GM12878 (cell line): ENCODE measurements at regions not wholly inside any gene's neighbourhood (a gene's known extent, or its start where the extent isn't known, plus 50 kb on each side); places are given as distances from the start of the nearest gene placed in this dataset.

Experiments used
- FOS ChIP-seq: IDR thresholded peaks from 3 replicates; pipeline ENCODE4 v1.6.1; 2011; ENCODE audit warnings: borderline replicate concordance; ENCODE audit not compliant: insufficient read length; ENCODE audit errors: extremely low read depth
- FOXM1 ChIP-seq: IDR thresholded peaks from 2 replicates; pipeline ENCODE4 v1.6.1; 2012; ENCODE audit warnings: low read depth, mild to moderate bottlenecking, inconsistent platforms, low read length, moderate library complexity
- MYC ChIP-seq: IDR thresholded peaks from 2 replicates; pipeline ENCODE4 v1.6.1; 2011; ENCODE audit warnings: mild to moderate bottlenecking, low read length, moderate library complexity, inconsistent platforms; ENCODE audit not compliant: insufficient read depth, insufficient replicate concordance, insufficient read length, severe bottlenecking
- NKRF ChIP-seq: fragments of 450-650 bp; conservative IDR thresholded peaks from 2 replicates; pipeline ENCODE4 v1.6.1; 2017; ENCODE audit warnings: mild to moderate bottlenecking, moderate library complexity
- REST ChIP-seq: IDR thresholded peaks from 2 replicates; pipeline ENCODE4 v1.6.1; 2012; ENCODE audit warnings: mild to moderate bottlenecking, low read depth, low read length
- TF ChIP-seq, protein P1 (sequence below): fragments of 450-650 bp; formaldehyde crosslinking; IDR thresholded peaks from 2 replicates; pipeline ENCODE4 v1.4.0; 2022; ENCODE audit warnings: mild to moderate bottlenecking, moderate library complexity
- TF ChIP-seq, protein P2 (sequence below): fragments of 450-650 bp; IDR thresholded peaks from 2 replicates; pipeline ENCODE4 v1.6.1; 2017; ENCODE audit warnings: mild to moderate bottlenecking
- TF ChIP-seq, protein P3 (sequence below), 3 experiments: IDR thresholded peaks in 2 of 3; conservative IDR thresholded peaks in 1 of 3; 2 replicates each; pipeline ENCODE4 v1.5.1; 2011; ENCODE audit warnings: low read depth in 3 of 3, low read length in 3 of 3, mild to moderate bottlenecking in 3 of 3, control low read depth in 2 of 3, moderate library complexity in 2 of 3, inconsistent platforms in 1 of 3, mixed read lengths in 1 of 3; ENCODE audit not compliant: control insufficient read depth in 2 of 3, insufficient read depth in 1 of 3; ENCODE audit errors: extremely low read depth in 1 of 3

GRCh38 chr12:131568336-131568735 lies 142.6 kb upstream of the SFSWAP start (continued):
- TF ChIP-seq, protein P1, sequence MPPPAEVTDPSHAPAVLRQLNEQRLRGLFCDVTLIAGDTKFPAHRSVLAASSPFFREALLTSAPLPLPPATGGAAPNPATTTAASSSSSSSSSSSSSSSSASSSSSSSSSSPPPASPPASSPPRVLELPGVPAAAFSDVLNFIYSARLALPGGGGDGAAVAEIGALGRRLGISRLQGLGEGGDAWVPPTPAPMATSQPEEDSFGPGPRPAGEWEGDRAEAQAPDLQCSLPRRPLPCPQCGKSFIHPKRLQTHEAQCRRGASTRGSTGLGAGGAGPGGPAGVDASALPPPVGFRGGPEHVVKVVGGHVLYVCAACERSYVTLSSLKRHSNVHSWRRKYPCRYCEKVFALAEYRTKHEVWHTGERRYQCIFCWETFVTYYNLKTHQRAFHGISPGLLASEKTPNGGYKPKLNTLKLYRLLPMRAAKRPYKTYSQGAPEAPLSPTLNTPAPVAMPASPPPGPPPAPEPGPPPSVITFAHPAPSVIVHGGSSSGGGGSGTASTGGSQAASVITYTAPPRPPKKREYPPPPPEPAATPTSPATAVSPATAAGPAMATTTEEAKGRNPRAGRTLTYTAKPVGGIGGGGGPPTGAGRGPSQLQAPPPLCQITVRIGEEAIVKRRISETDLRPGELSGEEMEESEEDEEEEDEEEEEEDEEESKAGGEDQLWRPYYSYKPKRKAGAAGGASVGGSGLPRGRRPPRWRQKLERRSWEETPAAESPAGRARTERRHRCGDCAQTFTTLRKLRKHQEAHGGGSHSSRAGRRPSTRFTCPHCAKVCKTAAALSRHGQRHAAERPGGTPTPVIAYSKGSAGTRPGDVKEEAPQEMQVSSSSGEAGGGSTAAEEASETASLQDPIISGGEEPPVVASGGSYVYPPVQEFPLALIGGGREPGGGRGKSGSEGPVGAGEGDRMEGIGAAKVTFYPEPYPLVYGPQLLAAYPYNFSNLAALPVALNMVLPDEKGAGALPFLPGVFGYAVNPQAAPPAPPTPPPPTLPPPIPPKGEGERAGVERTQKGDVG, result no peak
- TF ChIP-seq MYC (no peak), FOXM1 (no peak), REST (no peak), NKRF (no peak), FOS (no peak)
- TF ChIP-seq, protein P2, sequence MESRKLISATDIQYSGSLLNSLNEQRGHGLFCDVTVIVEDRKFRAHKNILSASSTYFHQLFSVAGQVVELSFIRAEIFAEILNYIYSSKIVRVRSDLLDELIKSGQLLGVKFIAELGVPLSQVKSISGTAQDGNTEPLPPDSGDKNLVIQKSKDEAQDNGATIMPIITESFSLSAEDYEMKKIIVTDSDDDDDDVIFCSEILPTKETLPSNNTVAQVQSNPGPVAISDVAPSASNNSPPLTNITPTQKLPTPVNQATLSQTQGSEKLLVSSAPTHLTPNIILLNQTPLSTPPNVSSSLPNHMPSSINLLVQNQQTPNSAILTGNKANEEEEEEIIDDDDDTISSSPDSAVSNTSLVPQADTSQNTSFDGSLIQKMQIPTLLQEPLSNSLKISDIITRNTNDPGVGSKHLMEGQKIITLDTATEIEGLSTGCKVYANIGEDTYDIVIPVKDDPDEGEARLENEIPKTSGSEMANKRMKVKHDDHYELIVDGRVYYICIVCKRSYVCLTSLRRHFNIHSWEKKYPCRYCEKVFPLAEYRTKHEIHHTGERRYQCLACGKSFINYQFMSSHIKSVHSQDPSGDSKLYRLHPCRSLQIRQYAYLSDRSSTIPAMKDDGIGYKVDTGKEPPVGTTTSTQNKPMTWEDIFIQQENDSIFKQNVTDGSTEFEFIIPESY, result no peak
- TF ChIP-seq, protein P3, sequence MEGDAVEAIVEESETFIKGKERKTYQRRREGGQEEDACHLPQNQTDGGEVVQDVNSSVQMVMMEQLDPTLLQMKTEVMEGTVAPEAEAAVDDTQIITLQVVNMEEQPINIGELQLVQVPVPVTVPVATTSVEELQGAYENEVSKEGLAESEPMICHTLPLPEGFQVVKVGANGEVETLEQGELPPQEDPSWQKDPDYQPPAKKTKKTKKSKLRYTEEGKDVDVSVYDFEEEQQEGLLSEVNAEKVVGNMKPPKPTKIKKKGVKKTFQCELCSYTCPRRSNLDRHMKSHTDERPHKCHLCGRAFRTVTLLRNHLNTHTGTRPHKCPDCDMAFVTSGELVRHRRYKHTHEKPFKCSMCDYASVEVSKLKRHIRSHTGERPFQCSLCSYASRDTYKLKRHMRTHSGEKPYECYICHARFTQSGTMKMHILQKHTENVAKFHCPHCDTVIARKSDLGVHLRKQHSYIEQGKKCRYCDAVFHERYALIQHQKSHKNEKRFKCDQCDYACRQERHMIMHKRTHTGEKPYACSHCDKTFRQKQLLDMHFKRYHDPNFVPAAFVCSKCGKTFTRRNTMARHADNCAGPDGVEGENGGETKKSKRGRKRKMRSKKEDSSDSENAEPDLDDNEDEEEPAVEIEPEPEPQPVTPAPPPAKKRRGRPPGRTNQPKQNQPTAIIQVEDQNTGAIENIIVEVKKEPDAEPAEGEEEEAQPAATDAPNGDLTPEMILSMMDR (IDR thresholded peaks at IDR 0.05 in 2 of 3, conservative IDR thresholded peaks at IDR 0.05 in 1 of 3; ENCODE audit: control insufficient read depth in 2 of 3, extremely low read depth in 1 of 3, insufficient read depth in 1 of 3, low read depth in 3 of 3, low read length in 3 of 3), result no peak
